ENCODE measurements at regions not wholly inside any gene's neighbourhood (a gene's known extent, or its start where the extent isn't known, plus 50 kb on each side); places are given as distances from the start of the nearest gene placed in this dataset.

- no peak for TF ChIP-seq EZH2phosphoT487 (IDR thresholded peaks at IDR 0.05; ENCODE audit: insufficient read depth, low read depth)
- no peak for TF ChIP-seq EZH2 (IDR thresholded peaks at IDR 0.05; ENCODE audit: insufficient read depth, poor library complexity, severe bottlenecking)
Measured at GRCh38 chr4:79780129-79780528, 292.9 kb downstream of the ANTXR2 start.
